SK-N-SH treated with all-trans-retinoic acid at 6 μM for 48 hours (cell line): ENCODE measurements at regions not wholly inside any gene's neighbourhood (a gene's known extent, or its start where the extent isn't known, plus 50 kb on each side); places are given as distances from the start of the nearest gene placed in this dataset.

Experiments used
- ATAC-seq: fragments of 200-7000 bp; cut with Tn5 transposase; 3 replicates; pipeline ENCODE4 v1.9.1; 2020; ENCODE audit warnings: mild to moderate bottlenecking, moderate library complexity
- ARNTL ChIP-seq: fragments of 450-650 bp; formaldehyde crosslinking; IDR thresholded peaks from 2 replicates; pipeline ENCODE4 v1.5.0; 2020; ENCODE audit warnings: low read depth, mild to moderate bottlenecking, moderate library complexity, borderline replicate concordance
- BACH2 ChIP-seq: fragments of 250-450 bp; sonication (Bioruptor Pico); IDR thresholded peaks from 2 replicates; pipeline ENCODE4 v1.9.0; 2021; ENCODE audit warnings: mild to moderate bottlenecking, borderline replicate concordance
- CREB5 ChIP-seq: fragments of 250-450 bp; sonication (Bioruptor Pico); IDR thresholded peaks from 2 replicates; pipeline ENCODE4 v1.5.1; 2020; ENCODE audit warnings: low read depth, mild to moderate bottlenecking, moderate library complexity
- CSRNP3 ChIP-seq: fragments of 250-450 bp; sonication (Bioruptor Pico); IDR thresholded peaks from 2 replicates; pipeline ENCODE4 v1.5.1; 2021; ENCODE audit warnings: mild to moderate bottlenecking, moderate library complexity
- ESRRG ChIP-seq: fragments of 250-450 bp; sonication (Bioruptor Pico); IDR thresholded peaks from 2 replicates; pipeline ENCODE4 v1.6.1; 2021; ENCODE audit warnings: mild to moderate bottlenecking
- GLIS3 ChIP-seq: fragments of 250-450 bp; sonication (Bioruptor Pico); IDR thresholded peaks from 2 replicates; pipeline ENCODE4 v1.5.0; 2020; ENCODE audit warnings: mild to moderate bottlenecking, moderate library complexity
- ISL1 ChIP-seq: fragments of 250-450 bp; sonication (Bioruptor Pico); IDR thresholded peaks from 2 replicates; pipeline ENCODE4 v2.1.2; 2022; ENCODE audit warnings: mild to moderate bottlenecking, moderate library complexity
- OSR1 ChIP-seq: fragments of 250-450 bp; sonication (Bioruptor Pico); IDR thresholded peaks from 2 replicates; pipeline ENCODE4 v1.8.0; 2022; ENCODE audit warnings: moderate library complexity, mild to moderate bottlenecking, inconsistent platforms
- PATZ1 ChIP-seq: fragments of 250-450 bp; sonication (Bioruptor Pico); IDR thresholded peaks from 2 replicates; pipeline ENCODE4 v1.8.0; 2020; ENCODE audit warnings: mild to moderate bottlenecking, moderate library complexity, borderline replicate concordance
- POU6F1 ChIP-seq: fragments of 250-450 bp; sonication (Bioruptor Pico); IDR thresholded peaks from 2 replicates; pipeline ENCODE4 v1.8.0; 2021; ENCODE audit warnings: low read depth, mild to moderate bottlenecking, moderate library complexity, borderline replicate concordance
- PPARA ChIP-seq: fragments of 250-450 bp; sonication (Bioruptor Pico); IDR thresholded peaks from 2 replicates; pipeline ENCODE4 v1.5.0; 2020; ENCODE audit warnings: mild to moderate bottlenecking, borderline replicate concordance
- RARB ChIP-seq: fragments of 250-450 bp; sonication (Bioruptor Pico); IDR thresholded peaks from 2 replicates; pipeline ENCODE4 v1.8.0; 2021; ENCODE audit warnings: mild to moderate bottlenecking, moderate library complexity
- SNAI2 ChIP-seq: fragments of 250-450 bp; sonication (Bioruptor Pico); IDR thresholded peaks from 2 replicates; pipeline ENCODE4 v1.5.0; 2020; ENCODE audit warnings: mild to moderate bottlenecking, moderate library complexity
- TCF4 ChIP-seq: fragments of 250-450 bp; sonication (Bioruptor Pico); IDR thresholded peaks from 2 replicates; pipeline ENCODE4 v1.8.0; 2021; ENCODE audit warnings: mild to moderate bottlenecking, moderate library complexity, borderline replicate concordance
- TOX ChIP-seq: fragments of 250-450 bp; sonication (Bioruptor Pico); IDR thresholded peaks from 2 replicates; pipeline ENCODE4 v1.8.0; 2021; ENCODE audit warnings: mild to moderate bottlenecking, moderate library complexity, borderline replicate concordance
- ZC3H10 ChIP-seq: fragments of 250-450 bp; sonication (Bioruptor Pico); IDR thresholded peaks from 2 replicates; pipeline ENCODE4 v1.5.1; 2021; ENCODE audit warnings: mild to moderate bottlenecking, moderate library complexity
- ZFP30 ChIP-seq: fragments of 450-650 bp; formaldehyde crosslinking; IDR thresholded peaks from 2 replicates; pipeline ENCODE4 v1.5.0; 2022; ENCODE audit warnings: mild to moderate bottlenecking, moderate library complexity
- ZNF565 ChIP-seq: fragments of 450-650 bp; formaldehyde crosslinking; conservative IDR thresholded peaks from 2 replicates; pipeline ENCODE4 v1.5.0; 2020; ENCODE audit warnings: low read depth, mild to moderate bottlenecking, moderate library complexity
- ZNF70 ChIP-seq: fragments of 450-650 bp; formaldehyde crosslinking; IDR thresholded peaks from 2 replicates; pipeline ENCODE4 v1.5.0; 2020; ENCODE audit warnings: mild to moderate bottlenecking, moderate library complexity
- ZNF8 ChIP-seq: fragments of 450-650 bp; formaldehyde crosslinking; IDR thresholded peaks from 2 replicates; pipeline ENCODE4 v1.5.0; 2020; ENCODE audit warnings: mild to moderate bottlenecking, moderate library complexity

GRCh38 chr14:54329082-54329695, 67.6 kb upstream of the CDKN3 start:
- no peak for ATAC-seq
- TF ChIP-seq ZC3H10 (CRISPR knock-in tag) (no peak), ZFP30 (CRISPR knock-in tag) (no peak), ZNF8 (CRISPR knock-in tag) (no peak), ZNF565 (no peak), ISL1 (CRISPR knock-in tag) (no peak), ARNTL (CRISPR knock-in tag) (no peak), POU6F1 (no peak), TOX (CRISPR knock-in tag) (no peak), RARB (CRISPR knock-in tag) (no peak), TCF4 (CRISPR knock-in tag) (no peak), CREB5 (no peak)

DNA sequence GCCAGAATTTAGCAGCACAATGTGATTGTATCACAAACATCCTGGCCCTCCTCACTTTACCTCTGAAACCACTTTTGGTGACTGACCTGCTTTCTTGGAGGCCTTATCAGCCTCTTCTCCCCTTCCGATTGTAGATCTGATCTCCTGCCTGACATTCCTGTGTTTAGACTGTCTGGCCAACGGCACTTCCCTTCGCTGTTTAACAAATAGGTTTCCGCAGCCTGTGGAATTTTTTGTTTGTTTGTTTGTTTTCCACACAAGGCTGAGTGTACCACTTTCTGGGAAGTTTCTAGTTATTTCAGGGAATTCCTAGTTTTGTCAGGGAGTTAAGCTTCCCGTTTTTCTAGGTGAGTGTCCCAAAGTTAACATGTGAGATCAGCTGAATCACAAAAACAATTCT, 65.9 kb upstream of the CDKN3 start:
- no peak for ATAC-seq
- TF ChIP-seq ZNF8 (CRISPR knock-in tag): no peak
- TF ChIP-seq ESRRG (CRISPR knock-in tag): no peak
- no peak for TF ChIP-seq ZNF565
- no peak for TF ChIP-seq TOX (CRISPR knock-in tag)
- no peak for TF ChIP-seq RARB (CRISPR knock-in tag)
- no peak for TF ChIP-seq OSR1 (CRISPR knock-in tag)
- TF ChIP-seq BACH2 (CRISPR knock-in tag): no peak
- no peak for TF ChIP-seq ISL1 (CRISPR knock-in tag)
- TF ChIP-seq ZNF70 (CRISPR knock-in tag): no peak
- TF ChIP-seq CSRNP3: no peak
- TF ChIP-seq PPARA (CRISPR knock-in tag): no peak

- no peak for ATAC-seq
- TF ChIP-seq PATZ1 (CRISPR knock-in tag) (no peak), BACH2 (CRISPR knock-in tag) (no peak), TCF4 (CRISPR knock-in tag) (no peak), ZFP30 (CRISPR knock-in tag) (no peak), TOX (CRISPR knock-in tag) (no peak), SNAI2 (no peak), OSR1 (CRISPR knock-in tag) (no peak), POU6F1 (no peak), ZNF8 (CRISPR knock-in tag) (no peak), CREB5 (no peak), ISL1 (CRISPR knock-in tag) (no peak), GLIS3 (CRISPR knock-in tag) (no peak)
Observed at GRCh38 chr14:54331516-54331915, 65.3 kb upstream of the CDKN3 start.
